ENCODE measurements at regions not wholly inside any gene's neighbourhood (a gene's known extent, or its start where the extent isn't known, plus 50 kb on each side); places are given as distances from the start of the nearest gene placed in this dataset.
"Not testable (repeated sequence)": the region's sequence is repeated elsewhere in the genome, so short reads cannot be mapped to it uniquely, and the experiment has no call there.

- H4K20me1 ChIP-seq (replicated peaks in 1 of 2; ENCODE audit: control insufficient read depth in 1 of 2, insufficient read depth in 2 of 2, low read length in 2 of 2); H3K27ac ChIP-seq (ENCODE audit: low read depth, low read length); H3K27me3 ChIP-seq (replicated peaks in 1 of 4; ENCODE audit: control insufficient read depth in 3 of 4, extremely low read depth in 1 of 4, insufficient read depth in 3 of 4, low read length in 3 of 4); CTCF ChIA-PET (ENCODE audit: partially characterized antibody); H2BK120ac ChIP-seq (replicated peaks; ENCODE audit: low read depth, low read length); H2BK15ac ChIP-seq (ENCODE audit: low read length); H3K23me2 ChIP-seq (ENCODE audit: low read depth, low read length); H3K4me1 ChIP-seq (replicated peaks in 1 of 4; ENCODE audit: control insufficient read depth in 3 of 4, insufficient read depth in 4 of 4, low read length in 3 of 4); H3K56ac ChIP-seq (replicated peaks; ENCODE audit: insufficient read length, low read depth, low read length); H3K14ac ChIP-seq (ENCODE audit: insufficient read length); H2AK5ac ChIP-seq (ENCODE audit: low read depth, low read length); H3K18ac ChIP-seq (ENCODE audit: extremely low read depth, low read length); H2BK20ac ChIP-seq (ENCODE audit: low read length); H3K9ac ChIP-seq (replicated peaks in 1 of 4; ENCODE audit: extremely low read depth in 1 of 4, low read depth in 3 of 4, low read length in 3 of 4); DNase-seq (ENCODE audit: low read depth in 1 of 2, low spot score in 2 of 2); FAIRE-seq; H2AFZ ChIP-seq (ENCODE audit: low read length); H4K5ac ChIP-seq (ENCODE audit: insufficient read length, low read depth, low read length); H2BK5ac ChIP-seq (ENCODE audit: low read depth, low read length); POLR2A ChIA-PET (ENCODE audit: partially characterized antibody); H3K4ac ChIP-seq (replicated peaks; ENCODE audit: insufficient read length, low read depth, low read length); H3K23ac ChIP-seq (ENCODE audit: insufficient read length); H4K91ac ChIP-seq (replicated peaks; ENCODE audit: insufficient read length, low read length); H4K8ac ChIP-seq (ENCODE audit: extremely low read depth, insufficient read depth, low read length); H3K4me2 ChIP-seq (ENCODE audit: insufficient read depth in 1 of 2, low read depth in 2 of 2, low read length in 2 of 2); H2BK12ac ChIP-seq (ENCODE audit: low read depth, low read length); H3K36me3 ChIP-seq (ENCODE audit: control insufficient read depth in 2 of 4, insufficient read depth in 4 of 4, low read length in 3 of 4); H3K79me2 ChIP-seq (ENCODE audit: control insufficient read depth in 1 of 2, insufficient read depth in 2 of 2, low read length in 2 of 2); H3K4me3 ChIP-seq (ENCODE audit: extremely low read depth in 1 of 4, insufficient read depth in 2 of 4, low read depth in 3 of 4, low read length in 4 of 4); H3K9me3 ChIP-seq (ENCODE audit: insufficient read depth in 2 of 2, low read depth in 1 of 2, low read length in 1 of 2); H3K79me1 ChIP-seq (ENCODE audit: low read depth, low read length): not testable (repeated sequence)
- 73% methylated on average over 25 of the region's 25 CpGs; no CpG with 5 or more reads in 1 of the 2 experiments for WGBS, 2 experiments (ENCODE audit: extremely low coverage in 1 of 2, insufficient coverage in 1 of 2, insufficient read length in 1 of 2, insufficient replicate concordance in 2 of 2, low coverage in 1 of 2, low lambda C conversion rate in 2 of 2, missing lambda C conversion rate in 1 of 2)
Measured at GRCh38 chr5:130596647-130597046, 568.4 kb downstream of the HINT1 start.

All from H1 (cell line).